CD4-positive, alpha-beta T cell treated with Interleukin-4 for 1 hour (primary cell): ENCODE measurements at regions not wholly inside any gene's neighbourhood (a gene's known extent, or its start where the extent isn't known, plus 50 kb on each side); places are given as distances from the start of the nearest gene placed in this dataset.
A peak's percentile ranks its signal among the peaks of the same experiment; 100 is the strongest.

Experiments used
- DNase-seq, 2 donors: peaks; one replicate each; pipeline ENCODE4 v3.0.0-alpha.2; 2020 to 2022

DNA sequence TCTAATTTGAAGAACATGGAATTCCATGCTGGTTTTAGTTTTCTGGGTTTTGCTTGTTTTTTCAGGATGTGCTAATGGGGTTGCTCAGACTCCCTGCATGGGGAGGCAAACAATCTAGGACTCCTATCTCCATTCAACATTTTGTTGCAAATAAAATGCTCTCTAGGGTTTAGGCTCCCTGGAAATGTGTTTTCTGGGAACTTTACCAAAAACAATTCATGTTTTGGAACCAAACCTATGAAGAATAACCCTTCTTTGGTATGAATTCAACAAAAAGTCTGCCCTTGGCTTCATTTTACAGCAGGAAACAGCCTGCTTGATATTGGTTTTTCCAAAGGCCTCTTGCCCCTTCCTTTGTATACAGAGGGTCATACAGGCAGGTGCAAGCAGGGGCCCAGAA, 217.7 kb downstream of the FOXA2 start:
- DNase-seq, result no peak

DNA sequence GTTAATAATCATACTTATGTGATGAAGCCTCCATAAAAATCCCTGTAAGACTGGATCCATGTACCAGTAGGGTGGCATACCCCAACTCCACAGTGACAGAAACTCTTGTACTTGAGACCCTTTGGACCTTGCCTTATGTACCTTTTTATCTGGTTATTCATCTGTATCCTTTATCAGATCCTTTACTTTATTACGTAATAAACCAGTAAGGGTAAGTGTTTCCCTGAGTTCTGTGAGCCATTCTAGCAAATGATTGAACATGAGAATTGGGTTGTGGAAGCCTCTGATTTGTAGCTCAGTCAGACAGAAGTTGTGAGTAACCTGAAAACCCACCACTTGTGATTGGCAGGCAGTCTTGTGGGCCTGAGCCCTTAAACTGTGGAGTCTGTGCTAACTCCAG, 229.7 kb downstream of the FOXA2 start:
- no peak for DNase-seq

DNA sequence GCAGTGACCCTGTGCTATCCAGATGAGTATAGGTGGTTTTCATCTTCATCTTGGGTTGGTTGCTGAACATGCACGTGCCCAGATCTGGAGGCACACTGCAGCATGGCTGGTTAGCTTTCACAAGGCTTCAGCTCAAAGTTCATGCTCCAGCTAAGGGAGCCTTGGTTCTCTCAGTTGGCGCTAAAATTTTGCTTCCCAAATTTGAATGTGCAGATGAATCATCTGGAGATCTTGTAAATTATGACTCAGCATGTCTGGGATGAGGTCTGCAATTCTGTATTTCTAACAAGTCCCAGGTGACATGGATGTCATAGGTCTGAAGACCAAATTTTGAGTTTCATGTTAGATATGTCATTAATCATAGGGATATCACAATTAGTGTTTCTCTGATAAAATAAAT, 230.8 kb downstream of the FOXA2 start:
- no peak for DNase-seq

DNA sequence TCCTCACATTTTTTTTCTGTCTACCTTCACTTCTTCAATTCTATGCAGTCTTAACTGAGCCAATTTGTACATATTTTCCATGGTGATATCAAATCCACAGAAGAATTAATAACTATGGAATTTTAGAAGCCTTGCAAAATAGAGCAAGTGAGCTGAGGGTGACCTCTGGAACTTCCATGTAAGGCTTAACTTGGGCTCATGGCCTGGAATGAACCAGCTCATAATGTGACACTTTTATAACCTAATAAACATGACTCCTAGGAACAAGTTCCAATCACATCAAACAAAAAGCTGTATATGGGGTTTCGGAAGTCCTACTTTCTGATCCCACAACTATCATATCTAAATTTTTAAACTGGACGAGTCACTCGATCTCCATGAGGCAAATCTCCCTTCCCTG, 232.4 kb downstream of the FOXA2 start:
- DNase-seq, result no peak

DNA sequence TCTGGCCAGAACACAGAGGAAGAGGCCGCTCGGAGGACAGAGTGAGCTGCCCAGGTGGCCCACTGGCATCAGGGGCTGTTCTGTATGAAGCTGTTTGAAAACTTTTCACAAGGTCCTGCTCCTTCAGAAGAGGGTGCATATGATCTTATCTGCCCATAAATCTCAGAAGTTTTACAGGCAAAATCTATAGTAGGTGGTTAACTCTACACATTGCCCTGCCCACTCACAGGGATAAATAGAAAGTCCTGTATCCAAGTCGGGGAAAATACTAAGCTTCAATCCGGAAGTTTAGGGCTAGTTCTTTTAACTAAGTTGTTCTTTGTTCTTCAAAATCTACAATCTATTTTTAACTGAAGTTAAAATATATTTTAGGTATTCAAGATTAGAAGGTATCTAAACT, 233.7 kb downstream of the FOXA2 start:
- no peak for DNase-seq

DNA sequence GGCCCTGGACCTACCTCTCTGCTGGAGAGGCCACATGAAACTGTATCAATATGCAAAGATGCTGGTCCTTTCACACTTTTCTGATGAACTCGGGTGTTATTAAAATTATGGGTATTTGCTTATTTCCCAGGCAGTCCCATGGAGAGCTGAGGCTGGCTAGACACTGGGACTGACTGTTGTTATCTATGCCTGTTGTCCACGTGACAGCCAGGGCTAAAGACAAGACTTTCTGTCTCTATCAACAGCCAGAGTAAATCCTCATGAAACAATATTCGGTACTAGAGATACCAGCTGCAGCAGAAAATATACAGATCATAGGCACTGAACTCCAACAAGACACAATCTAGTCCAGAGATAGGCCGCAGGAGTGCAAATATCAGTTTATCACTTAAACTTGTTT, 236.4 kb downstream of the FOXA2 start:
- DNase-seq, result no peak

DNA sequence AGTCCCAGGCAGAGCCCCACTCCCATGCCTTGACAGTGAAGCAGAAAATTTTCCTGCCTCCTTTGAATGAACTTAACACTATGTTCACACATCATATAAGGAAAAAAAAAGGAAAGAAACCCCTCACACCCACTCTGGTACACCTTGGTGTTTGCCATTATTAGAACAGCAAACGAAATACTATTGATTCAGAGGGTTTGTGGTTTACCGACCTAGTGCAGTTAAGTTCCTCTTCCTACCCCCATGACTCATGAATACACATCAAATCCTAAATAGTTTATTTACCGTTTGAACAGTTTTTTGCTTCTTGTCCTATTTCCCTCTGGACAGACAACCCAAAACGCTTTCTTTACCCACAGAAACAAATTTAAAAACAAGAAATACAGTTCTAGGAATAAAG, 237.7 kb downstream of the FOXA2 start:
- DNase-seq, result no peak

DNA sequence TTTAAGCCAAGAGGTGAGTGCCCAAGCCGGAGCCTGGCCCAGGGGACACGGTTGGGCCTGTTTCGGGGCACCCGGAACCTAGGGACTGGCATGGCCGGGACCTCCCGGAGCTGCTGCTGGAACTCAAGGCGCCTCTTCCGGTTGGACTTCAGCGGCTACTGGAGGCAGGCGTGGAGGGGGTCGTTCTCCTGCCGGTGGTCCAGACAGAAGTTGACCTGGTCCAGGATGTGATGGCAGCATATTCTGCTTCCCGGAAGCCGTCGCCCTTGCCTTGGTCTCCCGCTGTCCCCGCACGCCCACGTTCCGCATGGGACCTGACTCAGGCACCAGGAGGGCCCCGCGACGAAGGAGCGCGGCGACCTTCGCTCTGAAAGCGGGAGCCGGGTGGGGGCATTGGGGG, 240.8 kb downstream of the FOXA2 start:
- no peak for DNase-seq

DNA sequence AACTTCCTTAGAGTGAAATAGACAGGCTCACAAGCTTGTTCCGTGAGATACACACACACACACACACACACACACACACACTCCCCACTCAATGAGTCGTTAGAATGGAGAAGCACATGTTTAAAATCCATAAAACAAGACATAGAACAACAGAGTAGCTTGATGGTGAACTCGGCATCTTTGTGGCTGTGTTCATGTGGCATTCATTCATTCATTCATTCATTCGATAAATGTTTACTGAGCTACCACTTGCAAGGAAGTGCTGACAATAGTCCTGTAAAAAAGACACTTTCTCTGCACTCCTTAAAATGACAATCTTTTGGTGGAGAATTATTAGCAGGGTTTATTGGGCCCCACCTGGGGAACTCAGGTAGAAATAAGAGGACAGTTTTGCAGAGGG, 242.0 kb downstream of the FOXA2 start:
- DNase-seq, result no peak

DNA sequence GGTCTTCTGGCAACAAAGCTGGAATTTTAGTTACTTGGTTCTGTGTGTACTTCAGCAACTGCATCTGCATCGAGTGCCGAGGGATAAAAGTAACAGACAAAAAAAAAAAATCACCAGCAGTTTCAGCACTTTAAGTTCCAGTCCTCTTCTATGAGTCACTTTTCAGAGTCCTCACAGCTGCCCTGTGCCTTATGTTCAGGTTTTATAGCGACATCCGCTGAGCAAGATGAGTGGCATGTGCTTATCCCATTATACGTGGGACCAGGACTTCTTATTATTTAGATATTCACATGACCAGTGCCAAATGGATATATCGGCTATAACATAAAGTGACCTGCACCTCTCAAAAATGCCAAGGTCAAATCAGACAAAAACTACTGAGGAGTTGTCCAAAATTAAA, 242.9 kb downstream of the FOXA2 start:
- DNase-seq, result no peak

DNA sequence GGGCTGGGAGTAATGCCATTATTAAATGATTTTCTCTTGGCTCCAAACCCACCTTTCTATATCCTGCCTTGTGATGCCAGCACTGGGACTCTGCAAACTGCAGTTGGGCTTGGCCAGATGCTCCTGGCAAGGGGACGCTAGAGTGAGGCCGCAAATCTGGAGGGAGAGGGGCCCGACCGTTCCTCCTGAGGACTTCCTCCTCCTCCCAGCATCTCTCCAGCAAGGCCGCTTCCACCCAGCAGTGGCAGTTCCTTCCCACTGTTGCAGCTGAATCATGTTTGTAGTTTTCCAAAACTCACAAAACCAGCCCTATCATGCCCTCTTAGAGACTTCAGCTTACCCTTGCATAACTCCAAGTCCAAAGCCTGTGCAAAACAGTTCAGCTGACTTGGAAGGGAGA, 244.4 kb downstream of the FOXA2 start:
- no peak for DNase-seq

DNA sequence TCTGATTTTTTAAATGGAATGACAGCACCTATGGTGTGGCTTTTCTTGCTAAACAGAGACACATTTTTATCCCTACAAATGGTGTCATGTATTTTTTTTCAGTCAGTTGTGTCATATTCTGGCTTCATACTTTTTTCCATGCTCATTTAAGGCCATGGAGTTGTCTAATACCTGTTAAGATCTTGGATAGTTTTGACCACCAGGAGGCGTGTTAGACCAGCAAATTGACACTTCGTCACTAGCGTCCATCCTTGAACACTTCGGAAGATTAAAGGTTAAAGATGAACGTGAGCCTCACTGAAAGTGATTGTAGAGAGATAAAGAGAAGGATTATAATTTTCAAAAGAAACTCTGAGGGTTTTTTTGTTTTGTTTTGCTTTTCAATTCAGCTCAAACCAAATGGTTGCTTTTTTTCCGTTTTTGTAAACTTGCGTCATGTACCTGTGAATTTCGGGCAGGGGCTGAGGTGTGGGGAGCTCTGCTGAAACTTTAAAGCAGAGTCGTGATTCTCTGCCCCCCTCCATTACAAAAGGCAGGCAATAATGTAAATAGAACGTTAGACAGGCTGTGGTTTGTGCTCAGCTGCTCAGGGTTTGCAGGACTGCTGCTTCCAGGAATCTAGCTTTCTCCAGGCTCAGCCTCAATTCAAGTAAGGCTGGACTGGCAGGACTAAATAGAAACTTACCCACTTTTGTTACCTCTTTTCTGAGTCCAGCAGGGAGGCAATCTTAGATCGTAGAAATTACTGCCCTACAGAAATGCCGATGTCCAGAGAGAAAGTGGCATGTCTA, 245.1 kb downstream of the FOXA2 start:
- peak in 1 of 2 donors; percentile 28 for DNase-seq

DNA sequence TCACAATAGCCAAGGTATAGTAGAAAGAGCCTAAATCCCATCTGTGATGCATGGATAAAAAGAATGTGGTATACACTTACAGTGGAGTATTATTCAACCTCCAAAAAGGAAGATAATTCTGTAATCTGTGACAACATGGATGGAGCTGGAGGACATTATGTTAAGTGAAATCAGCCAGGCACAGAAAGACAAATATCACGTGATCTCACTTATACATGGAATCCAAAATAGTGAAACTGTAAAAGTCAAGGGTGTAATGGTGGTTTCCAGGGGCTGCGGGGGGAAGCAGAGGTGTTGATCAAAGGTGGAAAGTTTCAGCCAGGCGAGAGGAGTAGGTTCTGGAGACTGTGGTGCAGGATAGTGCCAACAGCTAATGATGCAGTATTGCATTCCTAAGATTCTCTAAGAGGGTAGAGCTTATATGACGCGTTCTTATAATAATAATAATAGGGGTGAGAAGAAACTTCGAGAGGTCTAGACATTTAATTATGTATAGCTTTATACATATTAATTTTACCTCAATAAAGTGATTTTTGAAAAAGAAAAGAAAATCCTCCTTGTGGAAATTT, 246.1 kb downstream of the FOXA2 start:
- no peak for DNase-seq

DNA sequence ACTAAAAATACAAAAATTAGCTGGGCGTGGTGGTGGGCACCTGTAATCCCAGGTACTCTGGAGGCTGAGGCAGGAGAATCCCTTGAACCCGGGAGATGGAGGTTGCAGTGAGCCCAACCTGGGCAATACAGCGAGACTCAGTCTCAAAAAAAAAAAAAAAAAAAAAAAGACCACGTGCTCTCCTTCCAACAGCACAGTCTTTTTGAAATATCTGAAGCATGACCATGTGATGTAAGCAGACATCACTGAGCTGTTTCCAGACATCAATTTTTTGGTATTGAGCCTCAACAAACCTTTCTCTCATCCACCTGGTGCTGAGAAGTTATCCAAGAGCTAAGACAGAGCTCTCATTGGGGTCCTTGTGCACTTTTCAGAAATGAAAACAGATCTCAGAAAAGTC, 249.2 kb downstream of the FOXA2 start:
- no peak for DNase-seq

DNA sequence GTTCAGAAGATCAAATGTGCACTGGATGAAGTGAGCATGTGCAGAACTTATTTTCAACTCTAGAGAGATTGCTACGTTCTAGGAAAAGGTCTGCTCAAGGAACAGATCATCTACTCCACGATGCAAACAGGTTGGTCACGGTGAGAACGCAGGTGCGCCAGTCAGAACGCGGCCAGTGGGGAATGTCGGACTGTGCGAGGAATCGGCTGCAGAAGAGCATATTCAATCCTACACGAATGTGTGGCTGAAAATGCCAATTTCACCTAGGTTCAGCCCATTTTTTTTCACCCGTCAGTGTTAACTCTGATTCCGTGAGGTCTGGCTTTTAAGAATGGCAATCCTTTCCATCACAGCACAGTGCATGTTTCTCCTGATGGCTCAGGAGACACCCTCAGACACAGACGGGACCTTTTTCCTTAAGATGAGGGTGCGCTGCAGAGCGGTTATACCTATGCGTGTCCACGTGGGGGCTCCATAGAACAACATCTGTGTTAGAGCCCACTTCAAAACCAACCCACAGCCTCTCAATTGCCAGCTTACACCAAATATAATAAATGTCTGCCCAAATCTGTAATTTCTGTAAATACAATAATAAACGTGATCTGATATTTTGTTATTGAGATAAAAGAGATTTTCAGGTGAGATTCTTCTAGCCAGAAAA, 250.4 kb downstream of the FOXA2 start:
- peak; percentile 11 to 35 for DNase-seq

DNA sequence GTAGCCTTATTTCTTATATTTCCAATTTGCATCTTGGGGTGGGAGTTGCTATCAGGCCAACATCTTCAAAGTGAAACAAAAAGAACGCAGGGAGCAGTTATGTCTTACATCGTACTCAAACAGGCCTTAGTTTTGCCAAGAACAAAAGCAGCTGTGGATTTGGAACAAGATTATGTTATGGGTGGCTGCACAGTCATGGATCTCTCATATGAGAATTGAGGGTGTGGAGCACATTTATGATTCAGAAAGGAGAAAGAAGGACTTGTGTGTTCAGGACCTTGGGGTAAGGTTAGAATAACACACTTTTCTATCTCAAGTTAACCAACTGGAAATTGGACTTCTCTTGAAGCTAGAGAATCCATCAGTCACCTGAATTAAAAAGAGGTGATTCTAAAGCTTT, 259.9 kb downstream of the FOXA2 start:
- DNase-seq, result no peak

DNA sequence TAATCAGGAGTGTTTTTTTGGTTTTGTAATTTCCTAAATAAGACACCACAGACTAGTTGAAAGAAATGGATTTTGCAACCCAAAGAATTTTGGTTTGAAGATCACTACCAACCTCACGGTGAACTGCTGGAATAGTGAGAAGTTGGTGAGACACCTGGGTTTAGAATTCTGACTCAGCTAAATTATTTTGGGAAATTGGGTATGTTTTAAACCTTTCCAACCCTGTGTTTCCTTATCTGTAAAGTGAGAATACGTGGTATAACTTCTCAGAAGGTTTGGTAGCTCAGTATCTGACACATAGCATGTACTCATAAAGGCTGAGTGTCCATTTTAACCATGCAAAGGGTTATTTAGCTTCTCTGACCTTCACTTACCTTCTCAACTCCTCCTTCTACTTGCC, 261.9 kb downstream of the FOXA2 start:
- no peak for DNase-seq

DNA sequence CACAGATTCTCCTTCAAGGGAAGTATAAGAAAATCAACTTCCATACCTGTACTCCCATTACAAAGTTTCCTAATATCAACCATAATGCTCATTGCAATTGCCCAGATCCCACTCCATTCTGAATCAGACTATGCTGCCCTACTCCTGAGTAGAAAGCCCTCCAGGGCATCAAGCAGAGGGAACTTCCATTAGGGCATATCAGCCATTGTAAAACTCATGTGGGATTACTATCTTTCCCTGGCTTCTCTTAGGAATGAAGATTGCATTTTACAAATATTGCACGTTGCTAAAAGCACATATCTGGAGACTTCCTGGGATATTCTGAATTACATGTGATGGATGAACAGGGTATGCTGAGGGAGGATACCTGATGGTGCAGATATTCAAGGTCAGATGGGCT, 263.2 kb downstream of the FOXA2 start:
- no peak for DNase-seq

DNA sequence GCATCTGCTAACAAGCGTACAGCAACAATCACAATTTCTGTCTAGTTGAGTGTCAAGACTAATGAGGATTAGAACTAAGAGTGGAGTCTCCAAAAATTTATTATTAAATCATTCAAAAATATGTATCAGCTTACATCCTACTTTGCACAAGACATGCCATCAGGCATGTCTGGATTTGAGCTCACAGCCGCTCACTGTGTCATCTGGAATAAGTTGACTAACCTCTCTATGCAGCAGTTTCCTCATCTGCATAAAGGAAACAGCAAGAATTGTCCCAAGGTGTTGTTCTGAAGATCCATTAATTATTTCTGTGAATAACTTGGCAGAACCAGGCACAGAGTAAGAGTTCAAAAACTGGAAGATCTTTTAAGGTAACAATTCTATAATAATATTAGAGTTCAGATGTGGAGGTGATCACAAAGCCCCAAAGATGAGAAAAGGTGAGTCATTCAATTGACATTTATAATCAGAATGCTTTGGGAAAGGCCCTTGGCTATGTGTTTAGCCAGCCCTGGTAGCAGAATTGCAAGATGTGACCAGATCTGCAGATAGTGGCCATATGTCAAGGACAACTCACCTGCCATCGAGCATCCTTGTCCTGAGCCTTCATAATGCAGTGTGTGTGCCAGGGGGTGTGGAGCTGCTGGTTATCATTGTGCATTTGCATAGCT, 264.0 kb downstream of the FOXA2 start:
- DNase-seq, result no peak

DNA sequence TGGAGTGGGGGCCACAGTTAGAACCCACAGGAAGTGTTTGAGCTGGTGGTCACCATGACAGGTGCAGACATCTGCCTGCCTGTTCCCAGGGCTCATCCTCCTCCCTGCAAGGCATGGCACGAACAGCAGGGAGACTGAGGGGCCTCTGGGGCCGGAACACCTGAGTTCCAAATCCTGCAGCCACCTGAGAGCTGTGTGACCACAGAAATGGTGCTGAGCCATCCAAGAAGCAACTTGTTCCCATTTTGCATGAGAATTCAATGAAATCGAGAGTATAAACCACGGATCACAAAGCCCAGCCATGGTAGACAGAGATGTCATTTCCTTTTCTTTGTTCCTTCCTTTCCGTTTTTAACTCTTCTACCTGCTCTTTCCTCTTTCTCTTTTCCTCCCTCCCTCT, 268.6 kb downstream of the FOXA2 start:
- DNase-seq, result no peak

DNA sequence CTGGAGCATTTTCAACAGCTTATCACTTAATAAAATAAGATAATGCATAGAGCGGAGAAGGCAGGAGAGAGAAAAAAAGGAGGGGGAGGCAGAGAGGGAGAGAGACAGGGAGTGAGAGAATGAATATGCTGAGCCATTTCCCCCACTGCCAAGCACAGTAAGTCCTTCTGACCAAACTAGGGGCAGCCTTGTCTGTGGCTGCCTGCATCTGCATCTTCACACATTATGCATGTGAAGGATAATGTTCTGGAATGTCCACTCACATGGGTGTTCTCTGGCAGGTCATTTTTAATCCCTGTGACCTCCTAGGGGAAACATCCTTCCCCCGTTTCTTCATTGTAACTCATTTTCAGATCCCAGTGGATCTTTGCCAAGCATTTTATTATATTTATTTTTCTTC, 269.3 kb downstream of the FOXA2 start:
- no peak for DNase-seq

DNA sequence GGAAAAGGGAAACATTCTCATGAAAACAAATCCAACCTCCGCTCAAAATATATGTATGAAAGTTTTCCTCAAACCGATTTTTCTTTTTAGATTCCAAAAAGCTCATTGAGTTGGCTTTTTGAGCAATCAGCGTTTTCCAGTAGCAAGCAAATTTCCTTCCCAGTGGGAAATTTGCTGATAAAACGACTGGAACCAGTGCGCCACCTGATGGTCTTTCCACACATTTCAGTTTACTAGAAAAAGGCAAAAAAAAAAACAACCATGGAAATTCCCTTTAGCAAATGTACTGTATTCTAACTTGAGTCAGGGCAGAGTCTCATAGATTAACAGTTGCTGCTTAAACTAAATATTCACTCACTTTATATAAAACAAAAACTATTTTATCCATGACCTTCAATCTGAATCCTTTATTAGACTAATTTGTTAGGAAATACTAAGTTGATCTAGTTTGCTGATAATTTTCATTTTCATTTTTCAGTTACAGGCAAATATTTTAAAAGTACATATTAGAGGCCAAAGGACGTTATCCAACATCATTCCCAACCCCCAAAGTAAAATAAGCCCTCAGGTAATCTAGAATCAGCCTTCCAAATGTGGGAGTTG, 271.5 kb downstream of the FOXA2 start:
- no peak for DNase-seq

DNA sequence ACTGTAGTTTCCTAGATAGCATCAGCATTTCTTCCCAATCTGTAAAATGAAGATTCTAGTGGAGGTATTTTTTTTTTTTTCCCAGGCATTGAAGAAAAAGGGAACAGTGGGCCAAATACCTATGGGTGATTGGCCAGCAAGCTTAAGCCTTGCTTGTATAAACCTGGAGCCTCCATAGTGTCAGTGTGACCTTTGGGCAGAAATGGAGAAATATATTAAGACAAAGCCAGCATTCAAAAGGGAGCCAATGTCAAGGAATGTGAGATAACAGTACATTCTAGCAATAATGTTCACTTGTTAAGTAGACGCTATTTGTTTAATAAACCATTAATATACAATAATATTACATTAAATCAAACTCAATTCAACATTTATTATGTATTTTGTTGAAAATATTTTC, 275.4 kb downstream of the FOXA2 start:
- no peak for DNase-seq

DNA sequence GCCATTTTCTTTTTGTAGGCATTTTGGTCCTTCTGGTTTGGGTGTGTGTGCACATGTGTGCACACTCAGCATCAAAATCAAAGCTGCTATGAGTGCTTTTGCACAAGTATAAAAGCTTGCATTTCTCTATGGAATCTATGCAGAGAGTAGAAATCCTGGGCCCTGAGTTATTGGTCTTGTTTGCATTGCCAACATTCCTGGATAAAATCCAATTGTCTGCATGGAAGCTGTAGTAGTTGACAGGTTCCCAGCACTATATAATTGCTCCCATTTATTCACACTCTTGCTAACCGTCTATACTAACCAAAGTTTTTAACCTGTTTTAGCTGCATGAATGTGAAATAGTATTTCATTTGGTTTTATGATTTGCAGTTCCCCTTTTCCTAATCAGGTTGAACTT, 277.0 kb downstream of the FOXA2 start:
- no peak for DNase-seq
